HepG2 (cell line): ENCODE measurements at regions not wholly inside any gene's neighbourhood (a gene's known extent, or its start where the extent isn't known, plus 50 kb on each side); places are given as distances from the start of the nearest gene placed in this dataset.

ENCODE experiments used
- ATAC-seq: fragments of 200-7000 bp; cut with Tn5 transposase; 3 replicates; pipeline ENCODE4 v1.9.1; 2020; ENCODE audit warnings: mild to moderate bottlenecking, moderate library complexity
- BruUV-seq: library from RNA; stranded (reverse); fragments of 400-500 nt; replicated peaks from 2 replicates; lab custom pipeline; 2021; lab: Mats Ljungman, UMichigan
- CTCF ChIA-PET: fragments of 300-600 bp; formaldehyde crosslinking; extraction: SDS; loops from one replicate; lab custom pipeline; 2021; ENCODE audit warnings: low total read pairs, inconsistent platforms, low intra/inter-chr PET ratio; lab: Yijun Ruan, JAX
- POLR2A ChIA-PET: fragments of 350-600 bp; sonication (Branson Sonifier 250); formaldehyde crosslinking; loops from one replicate; lab custom pipeline; 2020; ENCODE audit warnings: antibody characterized with exemption, inconsistent platforms; lab: Yijun Ruan, JAX
- DNase-seq: peaks from one replicate; pipeline ENCODE4 v3.0.0-alpha.2; 2015; ENCODE audit warnings: low spot score
- FAIRE-seq: peaks from 3 replicates; lab custom pipeline; 2011; peaks lifted over from hg19 to GRCh38; lab: Jason Lieb, UNC
- H2AFZ ChIP-seq: one replicate; pipeline ENCODE4 v1.6.1; 2011; ENCODE audit warnings: low read length, inconsistent platforms
- H3K27ac ChIP-seq: fragments of 300-600 bp; 3 replicates; pipeline ENCODE4 v1.8.0; 2011; ENCODE audit warnings: mixed run types, mild to moderate bottlenecking, mixed read lengths, low read length, inconsistent platforms; ENCODE audit not compliant: insufficient read depth; ENCODE audit errors: extremely low read length
- H3K27me3 ChIP-seq, 2 experiments: fragments of 200-600 bp in 1 of 2; 2 replicates in 1 of 2; 3 replicates in 1 of 2; pipeline versions ENCODE4 v1.6.0 to v1.8.0; 2011; ENCODE audit warnings: low read length in 2 of 2, mild to moderate bottlenecking in 2 of 2, moderate library complexity in 2 of 2, inconsistent platforms in 1 of 2; ENCODE audit not compliant: insufficient read depth in 2 of 2, control insufficient read depth in 1 of 2
- H3K36me3 ChIP-seq, 2 experiments: fragments of 200-600 bp in 1 of 2; replicated peaks in 1 of 2; 2 replicates in 1 of 2; 3 replicates in 1 of 2; pipeline versions ENCODE4 v1.5.1 to v1.8.0; 2011; ENCODE audit warnings: low read length in 2 of 2, inconsistent platforms in 1 of 2; ENCODE audit not compliant: insufficient read depth in 2 of 2, control insufficient read depth in 1 of 2
- H3K4me1 ChIP-seq: 2 replicates; pipeline ENCODE4 v1.5.1; 2012; ENCODE audit warnings: low read length, inconsistent platforms; ENCODE audit not compliant: insufficient read depth
- H3K4me2 ChIP-seq: 2 replicates; pipeline ENCODE4 v1.6.0; 2011; ENCODE audit warnings: low read depth, low read length, inconsistent platforms
- H3K4me3 ChIP-seq, 3 experiments: fragments of 200-600 bp in 1 of 3; sonication (generic), shearing (Covaris generic) in 1 of 3; replicated peaks in 1 of 3; 2 replicates each; pipeline ENCODE4 v1.5.1; 2011 to 2016; ENCODE audit warnings: low read length in 3 of 3, inconsistent platforms in 2 of 3, low read depth in 2 of 3, mild to moderate bottlenecking in 2 of 3, control low read depth in 1 of 3, mixed read lengths in 1 of 3; ENCODE audit not compliant: insufficient read depth in 1 of 3
- H3K79me2 ChIP-seq: one replicate; pipeline ENCODE4 v1.6.1; 2011; ENCODE audit warnings: low read length, inconsistent platforms; ENCODE audit not compliant: insufficient read depth
- H3K9ac ChIP-seq: 2 replicates; pipeline ENCODE4 v1.6.0; 2011; ENCODE audit warnings: mild to moderate bottlenecking, low read depth, low read length, inconsistent platforms; ENCODE audit not compliant: insufficient read depth
- H3K9me3 ChIP-seq: 2 replicates; pipeline ENCODE4 v1.5.1; 2012; ENCODE audit warnings: mild to moderate bottlenecking, low read length
- H4K20me1 ChIP-seq: 2 replicates; pipeline ENCODE4 v1.6.0; 2011; ENCODE audit warnings: inconsistent platforms, mild to moderate bottlenecking, low read length, moderate library complexity; ENCODE audit not compliant: insufficient read depth
- GLI4 ChIP-seq: sonication (generic); formaldehyde crosslinking; IDR thresholded peaks from 2 replicates; pipeline ENCODE4 v1.5.1; 2020; ENCODE audit warnings: missing genetic modification reagents, mild to moderate bottlenecking, moderate library complexity, borderline replicate concordance
- HDAC6 ChIP-seq: fragments of 200-600 bp; sonication (generic); IDR thresholded peaks from 2 replicates; pipeline ENCODE4 v1.7.0; 2017; ENCODE audit warnings: mild to moderate bottlenecking, antibody characterized with exemption, low read length, low read depth
- PAWR ChIP-seq: sonication (generic); formaldehyde crosslinking; IDR thresholded peaks from 2 replicates; pipeline ENCODE4 v1.4.0; 2020; ENCODE audit warnings: missing genetic modification reagents, mild to moderate bottlenecking, borderline replicate concordance
- SETDB1 ChIP-seq: sonication (generic); formaldehyde crosslinking; IDR thresholded peaks from 2 replicates; pipeline ENCODE4 v1.5.1; 2020; ENCODE audit warnings: missing genetic modification reagents, mild to moderate bottlenecking, borderline replicate concordance
- TSC22D2 ChIP-seq: sonication (generic); formaldehyde crosslinking; IDR thresholded peaks from 2 replicates; pipeline ENCODE4 v1.5.1; 2020; ENCODE audit warnings: missing genetic modification reagents, mild to moderate bottlenecking, borderline replicate concordance
- ZKSCAN5 ChIP-seq: sonication (generic); formaldehyde crosslinking; IDR thresholded peaks from 2 replicates; pipeline ENCODE4 v1.5.1; 2020; ENCODE audit warnings: mild to moderate bottlenecking, missing genetic modification reagents
- ZNF180 ChIP-seq: sonication (generic); formaldehyde crosslinking; IDR thresholded peaks from 2 replicates; pipeline ENCODE4 v1.4.0; 2020; ENCODE audit warnings: low read depth, missing genetic modification reagents, borderline replicate concordance
- ZNF30 ChIP-seq: sonication (generic); formaldehyde crosslinking; IDR thresholded peaks from 2 replicates; pipeline ENCODE4 v1.5.0; 2020; ENCODE audit warnings: mild to moderate bottlenecking, missing genetic modification reagents
- ZNF44 ChIP-seq: sonication (generic); formaldehyde crosslinking; IDR thresholded peaks from 2 replicates; pipeline ENCODE4 v1.5.1; 2020; ENCODE audit warnings: mild to moderate bottlenecking, missing genetic modification reagents
- ZNF510 ChIP-seq: sonication (generic); formaldehyde crosslinking; IDR thresholded peaks from 2 replicates; pipeline ENCODE4 v1.4.0; 2020; ENCODE audit warnings: low read depth, mild to moderate bottlenecking, missing genetic modification reagents
- WGBS: methylation state at CpG from one replicate; pipeline ENCODE4 v1.1.6; 2017; ENCODE audit warnings: low lambda C conversion rate; 5-methylcytosine and 5-hydroxymethylcytosine counted together
- in situ Hi-C: cut with HindIII; loops from 2 replicates; pipeline ENCODE4 v1.10.0; 2017; ENCODE audit warnings: low pct_unique_long_range_greater_than_20kb; ENCODE audit not compliant: extremely low pct_ligation_motif_present
- intact Hi-C: fragments of 100-400 bp; cut with micrococcal nuclease; formaldehyde crosslinking; loops from one replicate; pipeline ENCODE4 v1.10.0; 2022; ENCODE audit not compliant: unreplicated experiment
- TF ChIP-seq, protein P1 (sequence below): sonication (generic); formaldehyde crosslinking; IDR thresholded peaks from 2 replicates; pipeline ENCODE4 v1.5.1; 2020; ENCODE audit warnings: missing genetic modification reagents, mild to moderate bottlenecking, borderline replicate concordance
- TF ChIP-seq, protein P2 (sequence below): sonication (generic); formaldehyde crosslinking; IDR thresholded peaks from 2 replicates; pipeline ENCODE4 v1.4.0; 2020; ENCODE audit warnings: missing genetic modification reagents

- BruUV-seq, result no TSS peak
- ATAC-seq (no peak), FAIRE-seq (no peak), DNase-seq (no peak)
- no peaks in the 10 kb centered on the region for H3K27me3 ChIP-seq
- in situ Hi-C loops (no loop called here), intact Hi-C loops (no loop called here)
- H3K4me3 ChIP-seq, result no peak overlapping the region
- H3K9ac ChIP-seq, result no peak overlapping the region
- no peaks in the 10 kb centered on the region for H4K20me1 ChIP-seq
- 22% methylated on average over 2 of the region's 2 CpGs for WGBS
- CTCF ChIA-PET, result no interaction called here
- POLR2A ChIA-PET, result no interaction called here
- no peaks in the 10 kb centered on the region for H3K36me3 ChIP-seq
- TF ChIP-seq, protein P1, sequence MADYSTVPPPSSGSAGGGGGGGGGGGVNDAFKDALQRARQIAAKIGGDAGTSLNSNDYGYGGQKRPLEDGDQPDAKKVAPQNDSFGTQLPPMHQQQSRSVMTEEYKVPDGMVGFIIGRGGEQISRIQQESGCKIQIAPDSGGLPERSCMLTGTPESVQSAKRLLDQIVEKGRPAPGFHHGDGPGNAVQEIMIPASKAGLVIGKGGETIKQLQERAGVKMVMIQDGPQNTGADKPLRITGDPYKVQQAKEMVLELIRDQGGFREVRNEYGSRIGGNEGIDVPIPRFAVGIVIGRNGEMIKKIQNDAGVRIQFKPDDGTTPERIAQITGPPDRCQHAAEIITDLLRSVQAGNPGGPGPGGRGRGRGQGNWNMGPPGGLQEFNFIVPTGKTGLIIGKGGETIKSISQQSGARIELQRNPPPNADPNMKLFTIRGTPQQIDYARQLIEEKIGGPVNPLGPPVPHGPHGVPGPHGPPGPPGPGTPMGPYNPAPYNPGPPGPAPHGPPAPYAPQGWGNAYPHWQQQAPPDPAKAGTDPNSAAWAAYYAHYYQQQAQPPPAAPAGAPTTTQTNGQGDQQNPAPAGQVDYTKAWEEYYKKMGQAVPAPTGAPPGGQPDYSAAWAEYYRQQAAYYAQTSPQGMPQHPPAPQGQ (CRISPR knock-in tag), result no peak
- TF ChIP-seq GLI4 (CRISPR knock-in tag) (no peak), ZNF30 (CRISPR knock-in tag) (no peak), ZNF510 (CRISPR knock-in tag) (no peak), PAWR (CRISPR knock-in tag) (no peak), ZKSCAN5 (CRISPR knock-in tag) (no peak), SETDB1 (CRISPR knock-in tag) (no peak), ZNF44 (CRISPR knock-in tag) (no peak), TSC22D2 (no peak), HDAC6 (no peak), ZNF180 (CRISPR knock-in tag) (no peak)
- TF ChIP-seq, protein P2, sequence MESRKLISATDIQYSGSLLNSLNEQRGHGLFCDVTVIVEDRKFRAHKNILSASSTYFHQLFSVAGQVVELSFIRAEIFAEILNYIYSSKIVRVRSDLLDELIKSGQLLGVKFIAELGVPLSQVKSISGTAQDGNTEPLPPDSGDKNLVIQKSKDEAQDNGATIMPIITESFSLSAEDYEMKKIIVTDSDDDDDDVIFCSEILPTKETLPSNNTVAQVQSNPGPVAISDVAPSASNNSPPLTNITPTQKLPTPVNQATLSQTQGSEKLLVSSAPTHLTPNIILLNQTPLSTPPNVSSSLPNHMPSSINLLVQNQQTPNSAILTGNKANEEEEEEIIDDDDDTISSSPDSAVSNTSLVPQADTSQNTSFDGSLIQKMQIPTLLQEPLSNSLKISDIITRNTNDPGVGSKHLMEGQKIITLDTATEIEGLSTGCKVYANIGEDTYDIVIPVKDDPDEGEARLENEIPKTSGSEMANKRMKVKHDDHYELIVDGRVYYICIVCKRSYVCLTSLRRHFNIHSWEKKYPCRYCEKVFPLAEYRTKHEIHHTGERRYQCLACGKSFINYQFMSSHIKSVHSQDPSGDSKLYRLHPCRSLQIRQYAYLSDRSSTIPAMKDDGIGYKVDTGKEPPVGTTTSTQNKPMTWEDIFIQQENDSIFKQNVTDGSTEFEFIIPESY, result no peak
- no peak overlapping the region for H2AFZ ChIP-seq
- no peak overlapping the region for H3K27ac ChIP-seq
- H3K4me1 ChIP-seq, result no peaks in the 10 kb centered on the region
- H3K79me2 ChIP-seq, result no peaks in the 10 kb centered on the region
- no peak overlapping the region for H3K4me2 ChIP-seq
- H3K9me3 ChIP-seq, result no peaks in the 10 kb centered on the region
These were observed 80.0 kb upstream of the EPHA6 start for GRCh38 chr3:96734273-96735009.
